A673 (cell line): ENCODE measurements at regions not wholly inside any gene's neighbourhood (a gene's known extent, or its start where the extent isn't known, plus 50 kb on each side); places are given as distances from the start of the nearest gene placed in this dataset.

Experiments
- BruUV-seq: library from RNA; stranded (reverse); fragments of 400-500 nt; replicated peaks from 2 replicates; lab custom pipeline; 2021; lab: Mats Ljungman, UMichigan
- CTCF ChIA-PET: fragments of 300-600 bp; sonication (Branson Sonifier 250); formaldehyde crosslinking; loops from one replicate; lab custom pipeline; 2022; ENCODE audit warnings: antibody characterized with exemption; lab: Charles Lee
- POLR2A ChIA-PET: fragments of 300-600 bp; sonication (Branson Sonifier 250); formaldehyde crosslinking; loops from one replicate; lab custom pipeline; 2022; ENCODE audit warnings: antibody characterized with exemption; ENCODE audit not compliant: low non-redundant PET; lab: Charles Lee
- DNase-seq: peaks from one replicate; pipeline ENCODE4 v3.0.0-alpha.2; 2015; ENCODE audit warnings: low spot score
- H3K27ac ChIP-seq: fragments of 200-600 bp; sonication (generic); 2 replicates; pipeline ENCODE4 v1.5.1; 2016; ENCODE audit warnings: mixed run types, low read depth, mild to moderate bottlenecking, mixed read lengths, antibody characterized with exemption, low read length; ENCODE audit not compliant: poor library complexity, severe bottlenecking
- H3K27me3 ChIP-seq: fragments of 200-600 bp; sonication (generic); replicated peaks from 2 replicates; pipeline ENCODE4 v1.6.1; 2017; ENCODE audit warnings: mixed run types, low read depth, mild to moderate bottlenecking, mixed read lengths, antibody characterized with exemption, low read length; ENCODE audit not compliant: insufficient read depth, poor library complexity
- H3K36me3 ChIP-seq: fragments of 200-600 bp; sonication (generic); 2 replicates; pipeline ENCODE4 v1.6.1; 2016; ENCODE audit warnings: mixed run types, mild to moderate bottlenecking, mixed read lengths, antibody characterized with exemption, low read length; ENCODE audit not compliant: insufficient read depth, poor library complexity, severe bottlenecking
- H3K4me1 ChIP-seq: fragments of 200-600 bp; sonication (generic); 2 replicates; pipeline ENCODE4 v1.6.1; 2017; ENCODE audit warnings: mixed run types, mild to moderate bottlenecking, mixed read lengths, antibody characterized with exemption, low read length; ENCODE audit not compliant: insufficient read depth, poor library complexity, severe bottlenecking
- H3K4me3 ChIP-seq: fragments of 200-600 bp; sonication (generic); 2 replicates; pipeline ENCODE4 v1.5.1; 2016; ENCODE audit warnings: low read depth, mixed run types, mild to moderate bottlenecking, mixed read lengths, low read length; ENCODE audit not compliant: poor library complexity, severe bottlenecking
- H3K9me3 ChIP-seq: fragments of 200-600 bp; sonication (generic); 2 replicates; pipeline ENCODE4 v1.6.1; 2016; ENCODE audit warnings: mixed run types, low read depth, mild to moderate bottlenecking, mixed read lengths, antibody characterized with exemption, low read length; ENCODE audit not compliant: poor library complexity, severe bottlenecking
- CTCF ChIP-seq: fragments of 300-800, 200-600 bp; sonication (generic); conservative IDR thresholded peaks from 2 replicates; pipeline ENCODE4 v1.5.1; 2017; ENCODE audit warnings: low read depth, mild to moderate bottlenecking, antibody characterized with exemption, low read length, moderate library complexity, mixed read lengths
- EZH2 ChIP-seq: fragments of 200-600 bp; sonication (generic); IDR thresholded peaks from 2 replicates; pipeline ENCODE4 v1.6.1; 2017; ENCODE audit warnings: borderline replicate concordance, low read depth, mild to moderate bottlenecking, mixed read lengths, antibody characterized with exemption, low read length; ENCODE audit not compliant: poor library complexity, severe bottlenecking
- intact Hi-C: fragments of 100-400 bp; cut with micrococcal nuclease; formaldehyde crosslinking; loops from one replicate; pipeline ENCODE4 v1.10.0; 2022; ENCODE audit not compliant: unreplicated experiment

GRCh38 chr4:147174591-147174990, 228.9 kb upstream of the TTC29 start:
- ChIA-PET CTCF (no interaction called here), POLR2A (no interaction called here)
- TF ChIP-seq EZH2: no peak
- no peak for TF ChIP-seq CTCF
- DNase-seq: peak; percentile 26
- no peak overlapping the region for H3K4me3 ChIP-seq
- H3K36me3 ChIP-seq: no peaks in the 10 kb centered on the region
- no peaks in the 10 kb centered on the region for H3K27me3 ChIP-seq
- no peaks in the 10 kb centered on the region for H3K9me3 ChIP-seq
- intact Hi-C loops: no loop called here
- no peak overlapping the region for H3K27ac ChIP-seq
- BruUV-seq: no TSS peak
- H3K4me1 ChIP-seq: peaks cover 8% of the 10 kb centered on the region

- TF ChIP-seq CTCF (no peak), EZH2 (no peak)
- Histone ChIP-seq H3K4me1 (peaks cover 8% of the 10 kb centered on the region), H3K36me3 (no peaks in the 10 kb centered on the region), H3K27me3 (no peaks in the 10 kb centered on the region), H3K9me3 (no peaks in the 10 kb centered on the region), H3K27ac (no peak overlapping the region), H3K4me3 (no peak overlapping the region)
- intact Hi-C loops: no loop called here
- DNase-seq: no peak
- ChIA-PET CTCF (no interaction called here), POLR2A (no interaction called here)
- BruUV-seq: no TSS peak
These were observed 229.9 kb upstream of the TTC29 start for GRCh38 chr4:147175460-147176025.

GRCh38 chr4:147182041-147182440, 236.4 kb upstream of the TTC29 start:
- CTCF ChIA-PET: no interaction called here
- Histone ChIP-seq H3K4me1 (no peaks in the 10 kb centered on the region), H3K9me3 (no peaks in the 10 kb centered on the region), H3K36me3 (no peaks in the 10 kb centered on the region), H3K27ac (no peak overlapping the region), H3K27me3 (no peaks in the 10 kb centered on the region), H3K4me3 (no peak overlapping the region)
- intact Hi-C loops: no loop called here
- no peak for DNase-seq
- POLR2A ChIA-PET: no interaction called here
- BruUV-seq: no TSS peak
- TF ChIP-seq EZH2: no peak
- no peak for TF ChIP-seq CTCF
